ENCODE measurements at regions not wholly inside any gene's neighbourhood (a gene's known extent, or its start where the extent isn't known, plus 50 kb on each side); places are given as distances from the start of the nearest gene placed in this dataset.

GRCh38 chr7:145216866-145217265 lies 381.0 kb upstream of the TPK1 start:
- TF ChIP-seq EP300 (IDR thresholded peaks at IDR 0.05; ENCODE audit: borderline replicate concordance) (no peak), CREB1 (IDR thresholded peaks at IDR 0.05; ENCODE audit: low read depth) (no peak), MAX (IDR thresholded peaks at IDR 0.05) (no peak), CEBPB (IDR thresholded peaks at IDR 0.05) (no peak), FOXM1 (IDR thresholded peaks at IDR 0.05; ENCODE audit: borderline replicate concordance, low read depth) (no peak), REST (IDR thresholded peaks at IDR 0.05; ENCODE audit: low read depth) (no peak), TEAD4 (IDR thresholded peaks at IDR 0.05) (no peak), TCF12 (IDR thresholded peaks at IDR 0.05; ENCODE audit: low read depth) (no peak), ZBTB7A (IDR thresholded peaks at IDR 0.05; ENCODE audit: low read depth) (no peak), RAD21 (IDR thresholded peaks at IDR 0.05; ENCODE audit: low read depth) (no peak), NFIC (IDR thresholded peaks at IDR 0.05) (no peak), TAF1 (IDR thresholded peaks at IDR 0.05; ENCODE audit: low read depth) (no peak), YY1 (IDR thresholded peaks at IDR 0.05; ENCODE audit: low read depth) (no peak), USF1 (IDR thresholded peaks at IDR 0.05) (no peak), EGR1 (IDR thresholded peaks at IDR 0.05) (no peak)

GRCh38 chr7:145212050-145212449 lies 376.2 kb upstream of the TPK1 start:
- TF ChIP-seq CREB1 (IDR thresholded peaks at IDR 0.05; ENCODE audit: low read depth) (no peak), ZBTB7A (IDR thresholded peaks at IDR 0.05; ENCODE audit: low read depth) (no peak), TCF12 (IDR thresholded peaks at IDR 0.05; ENCODE audit: low read depth) (no peak), TAF1 (IDR thresholded peaks at IDR 0.05; ENCODE audit: low read depth) (no peak), FOXM1 (IDR thresholded peaks at IDR 0.05; ENCODE audit: borderline replicate concordance, low read depth) (no peak), EP300 (IDR thresholded peaks at IDR 0.05; ENCODE audit: borderline replicate concordance) (no peak), RAD21 (IDR thresholded peaks at IDR 0.05; ENCODE audit: low read depth) (no peak), REST (IDR thresholded peaks at IDR 0.05; ENCODE audit: low read depth) (no peak), EGR1 (IDR thresholded peaks at IDR 0.05) (no peak), NFIC (IDR thresholded peaks at IDR 0.05) (no peak), TEAD4 (IDR thresholded peaks at IDR 0.05) (no peak), USF1 (IDR thresholded peaks at IDR 0.05) (no peak), CEBPB (IDR thresholded peaks at IDR 0.05) (no peak), MAX (IDR thresholded peaks at IDR 0.05) (no peak), YY1 (IDR thresholded peaks at IDR 0.05; ENCODE audit: low read depth) (no peak)

GRCh38 chr7:145211211-145211610 lies 375.4 kb upstream of the TPK1 start:
- TF ChIP-seq CREB1 (IDR thresholded peaks at IDR 0.05; ENCODE audit: low read depth) (no peak), FOXM1 (IDR thresholded peaks at IDR 0.05; ENCODE audit: borderline replicate concordance, low read depth) (no peak), RAD21 (IDR thresholded peaks at IDR 0.05; ENCODE audit: low read depth) (no peak), USF1 (IDR thresholded peaks at IDR 0.05) (no peak), NFIC (IDR thresholded peaks at IDR 0.05) (no peak), YY1 (IDR thresholded peaks at IDR 0.05; ENCODE audit: low read depth) (no peak), TAF1 (IDR thresholded peaks at IDR 0.05; ENCODE audit: low read depth) (no peak), EGR1 (IDR thresholded peaks at IDR 0.05) (no peak), ZBTB7A (IDR thresholded peaks at IDR 0.05; ENCODE audit: low read depth) (no peak), TEAD4 (IDR thresholded peaks at IDR 0.05) (no peak), EP300 (IDR thresholded peaks at IDR 0.05; ENCODE audit: borderline replicate concordance) (no peak), CEBPB (IDR thresholded peaks at IDR 0.05) (no peak), MAX (IDR thresholded peaks at IDR 0.05) (no peak), TCF12 (IDR thresholded peaks at IDR 0.05; ENCODE audit: low read depth) (no peak), REST (IDR thresholded peaks at IDR 0.05; ENCODE audit: low read depth) (no peak)

Measured in Ishikawa (cell line).